Globus pallidus (tissue), 1 donor: ENCODE measurements at regions not wholly inside any gene's neighbourhood (a gene's known extent, or its start where the extent isn't known, plus 50 kb on each side); places are given as distances from the start of the nearest gene placed in this dataset.

Experiments
- DNase-seq: peaks from one replicate; pipeline ENCODE4 v3.0.0-alpha.2; 2015; ENCODE audit warnings: low spot score

- DNase-seq: no peak
Measured at GRCh38 chr16:73529303-73530012, 481.5 kb upstream of the ZFHX3 start.

- no peak for DNase-seq
Measured at GRCh38 chr16:73527187-73527586, 479.3 kb upstream of the ZFHX3 start.

- DNase-seq: no peak
Measured at GRCh38 chr16:73526011-73526804, 478.3 kb upstream of the ZFHX3 start.

- DNase-seq: no peak
Measured at GRCh38 chr16:73523209-73523608, 475.3 kb upstream of the ZFHX3 start.

- no peak for DNase-seq
Measured at GRCh38 chr16:73521499-73521898, 473.6 kb upstream of the ZFHX3 start.

- no peak for DNase-seq
Measured at GRCh38 chr16:73515616-73516015, 467.7 kb upstream of the ZFHX3 start.

GRCh38 chr16:73510852-73511251 lies 462.9 kb upstream of the ZFHX3 start:
- DNase-seq: no peak

GRCh38 chr16:73506568-73507056 lies 458.7 kb upstream of the ZFHX3 start:
- no peak for DNase-seq

GRCh38 chr16:73505577-73505976 lies 457.6 kb upstream of the ZFHX3 start:
- DNase-seq: no peak

GRCh38 chr16:73504591-73505575 lies 457.0 kb upstream of the ZFHX3 start:
- DNase-seq: no peak

GRCh38 chr16:73503093-73503492 lies 455.2 kb upstream of the ZFHX3 start:
- DNase-seq: no peak

GRCh38 chr16:73499276-73499675 lies 451.3 kb upstream of the ZFHX3 start:
- DNase-seq: no peak

- no peak for DNase-seq
Measured at GRCh38 chr16:73485880-73486279, 438.0 kb upstream of the ZFHX3 start.

- DNase-seq: no peak
Measured at GRCh38 chr16:73483934-73484711, 436.2 kb upstream of the ZFHX3 start.

- DNase-seq: no peak
Measured at GRCh38 chr16:73483076-73483791, 435.3 kb upstream of the ZFHX3 start.

- DNase-seq: no peak
Measured at GRCh38 chr16:73482310-73482709, 434.4 kb upstream of the ZFHX3 start.

- no peak for DNase-seq
Measured at GRCh38 chr16:73480381-73480780, 432.5 kb upstream of the ZFHX3 start.

- no peak for DNase-seq
Measured at GRCh38 chr16:73473713-73474112, 425.8 kb upstream of the ZFHX3 start.

GRCh38 chr16:73464834-73465233 lies 416.9 kb upstream of the ZFHX3 start:
- DNase-seq: no peak

GRCh38 chr16:73459586-73459985 lies 411.7 kb upstream of the ZFHX3 start:
- DNase-seq: no peak

GRCh38 chr16:73457851-73458250 lies 409.9 kb upstream of the ZFHX3 start:
- no peak for DNase-seq
